WTC11 (cell line): ENCODE measurements at regions not wholly inside any gene's neighbourhood (a gene's known extent, or its start where the extent isn't known, plus 50 kb on each side); places are given as distances from the start of the nearest gene placed in this dataset.

Experiments used
- ATAC-seq: fragments of 200-7000 bp; cut with Tn5 transposase; 2 replicates; pipeline ENCODE4 v1.10.0; 2021; ENCODE audit warnings: mild to moderate bottlenecking, moderate library complexity
- CTCF ChIA-PET: fragments of 300-600 bp; sonication (Branson Sonifier 250); formaldehyde crosslinking; loops from one replicate; lab custom pipeline; 2021; ENCODE audit warnings: antibody characterized with exemption; lab: Charles Lee
- POLR2A ChIA-PET: fragments of 350-600 bp; sonication (Branson Sonifier 250); formaldehyde crosslinking; loops from one replicate; lab custom pipeline; 2021; ENCODE audit warnings: antibody characterized with exemption; lab: Charles Lee
- DNase-seq: peaks from one replicate; pipeline ENCODE4 v3.0.0; 2021; ENCODE audit warnings: low spot score
- H3K27ac Mint-ChIP-seq: 2 replicates; pipeline ENCODE4 v1.8.0; 2021; ENCODE audit warnings: mixed read lengths
- H3K27me3 Mint-ChIP-seq: 2 replicates; pipeline ENCODE4 v1.8.0; 2021; ENCODE audit warnings: low read depth, mild to moderate bottlenecking, moderate library complexity, mixed read lengths
- H3K36me3 Mint-ChIP-seq: 2 replicates; pipeline ENCODE4 v1.8.0; 2021; ENCODE audit warnings: mixed read lengths
- H3K4me1 Mint-ChIP-seq: 2 replicates; pipeline ENCODE4 v1.8.0; 2022; ENCODE audit warnings: mixed read lengths
- H3K4me3 Mint-ChIP-seq: 2 replicates; pipeline ENCODE4 v1.8.0; 2021; ENCODE audit warnings: mild to moderate bottlenecking, moderate library complexity, mixed read lengths
- H3K9me3 Mint-ChIP-seq: 2 replicates; pipeline ENCODE4 v1.8.0; 2021; ENCODE audit warnings: mixed read lengths
- AR ChIP-seq: fragments of 250-450 bp; sonication (Bioruptor Pico); IDR thresholded peaks from 2 replicates; pipeline ENCODE4 v1.9.0; 2021; ENCODE audit warnings: mild to moderate bottlenecking
- E2F1 ChIP-seq: sonication (generic); formaldehyde crosslinking; IDR thresholded peaks from 2 replicates; pipeline ENCODE4 v1.8.0; 2022; ENCODE audit warnings: mild to moderate bottlenecking, missing genetic modification reagents
- GABPB1 ChIP-seq: sonication (generic); formaldehyde crosslinking; IDR thresholded peaks from 2 replicates; pipeline ENCODE4 v1.8.1; 2023; ENCODE audit warnings: mild to moderate bottlenecking, missing genetic modification reagents
- HMGXB4 ChIP-seq: sonication (generic); formaldehyde crosslinking; IDR thresholded peaks from 2 replicates; pipeline ENCODE4 v1.8.1; 2023; ENCODE audit warnings: mild to moderate bottlenecking, moderate library complexity, missing genetic modification reagents
- JUN ChIP-seq: sonication (generic); formaldehyde crosslinking; IDR thresholded peaks from 2 replicates; pipeline ENCODE4 v1.8.0; 2023; ENCODE audit warnings: mild to moderate bottlenecking, missing genetic modification reagents
- KAT7 ChIP-seq: sonication (generic); formaldehyde crosslinking; IDR thresholded peaks from 2 replicates; pipeline ENCODE4 v1.8.1; 2023; ENCODE audit warnings: missing genetic modification reagents, mild to moderate bottlenecking, borderline replicate concordance
- MAX ChIP-seq: sonication (generic); formaldehyde crosslinking; IDR thresholded peaks from 2 replicates; pipeline ENCODE4 v1.8.0; 2022; ENCODE audit warnings: mild to moderate bottlenecking, missing genetic modification reagents
- MYBL2 ChIP-seq: sonication (generic); formaldehyde crosslinking; IDR thresholded peaks from 2 replicates; pipeline ENCODE4 v1.8.1; 2023; ENCODE audit warnings: mild to moderate bottlenecking, moderate library complexity, missing genetic modification reagents
- NFE2L1 ChIP-seq: sonication (generic); formaldehyde crosslinking; IDR thresholded peaks from 2 replicates; pipeline ENCODE4 v1.8.1; 2023; ENCODE audit warnings: missing genetic modification reagents
- NFYB ChIP-seq: sonication (generic); formaldehyde crosslinking; conservative IDR thresholded peaks from 2 replicates; pipeline ENCODE4 v1.8.0; 2022; ENCODE audit warnings: low read depth, missing genetic modification reagents
- NR1H2 ChIP-seq: sonication (generic); formaldehyde crosslinking; IDR thresholded peaks from 2 replicates; pipeline ENCODE4 v1.9.0; 2021; ENCODE audit warnings: mild to moderate bottlenecking, moderate library complexity, missing genetic modification reagents
- PRRX2 ChIP-seq: fragments of 250-450 bp; sonication (Bioruptor Pico); IDR thresholded peaks from 2 replicates; pipeline ENCODE4 v1.8.0; 2021; ENCODE audit warnings: mild to moderate bottlenecking
- RELA ChIP-seq: sonication (generic); formaldehyde crosslinking; IDR thresholded peaks from 2 replicates; pipeline ENCODE4 v1.8.1; 2022; ENCODE audit warnings: missing genetic modification reagents, mild to moderate bottlenecking, borderline replicate concordance
- TEAD4 ChIP-seq: sonication (generic); formaldehyde crosslinking; IDR thresholded peaks from 2 replicates; pipeline ENCODE4 v1.8.0; 2022; ENCODE audit warnings: mild to moderate bottlenecking, missing genetic modification reagents
- USF2 ChIP-seq: sonication (generic); formaldehyde crosslinking; IDR thresholded peaks from 2 replicates; pipeline ENCODE4 v1.8.1; 2023; ENCODE audit warnings: mild to moderate bottlenecking, missing genetic modification reagents, moderate library complexity
- ZBTB43 ChIP-seq: sonication (generic); formaldehyde crosslinking; IDR thresholded peaks from 2 replicates; pipeline ENCODE4 v1.8.1; 2023; ENCODE audit warnings: mild to moderate bottlenecking, missing genetic modification reagents
- ZNF219 ChIP-seq: sonication (generic); formaldehyde crosslinking; IDR thresholded peaks from 2 replicates; pipeline ENCODE4 v1.8.0; 2023; ENCODE audit warnings: missing genetic modification reagents, mild to moderate bottlenecking, borderline replicate concordance
- ZNF423 ChIP-seq: fragments of 250-450 bp; sonication (Bioruptor Pico); IDR thresholded peaks from 2 replicates; pipeline ENCODE4 v2.1.2; 2022; ENCODE audit warnings: mild to moderate bottlenecking, moderate library complexity
- TF ChIP-seq, protein P1 (sequence below): sonication (generic); formaldehyde crosslinking; IDR thresholded peaks from 2 replicates; pipeline ENCODE4 v1.8.1; 2022; ENCODE audit warnings: mild to moderate bottlenecking, moderate library complexity, missing genetic modification reagents
- TF ChIP-seq, protein P2 (sequence below): fragments of 250-450 bp; sonication (Bioruptor Pico); IDR thresholded peaks from 2 replicates; pipeline ENCODE4 v1.9.0; 2021; ENCODE audit warnings: mild to moderate bottlenecking, borderline replicate concordance
- TF ChIP-seq, protein P3 (sequence below): sonication (generic); formaldehyde crosslinking; IDR thresholded peaks from 2 replicates; pipeline ENCODE4 v1.8.1; 2023; ENCODE audit warnings: mild to moderate bottlenecking, missing genetic modification reagents, moderate library complexity

DNA sequence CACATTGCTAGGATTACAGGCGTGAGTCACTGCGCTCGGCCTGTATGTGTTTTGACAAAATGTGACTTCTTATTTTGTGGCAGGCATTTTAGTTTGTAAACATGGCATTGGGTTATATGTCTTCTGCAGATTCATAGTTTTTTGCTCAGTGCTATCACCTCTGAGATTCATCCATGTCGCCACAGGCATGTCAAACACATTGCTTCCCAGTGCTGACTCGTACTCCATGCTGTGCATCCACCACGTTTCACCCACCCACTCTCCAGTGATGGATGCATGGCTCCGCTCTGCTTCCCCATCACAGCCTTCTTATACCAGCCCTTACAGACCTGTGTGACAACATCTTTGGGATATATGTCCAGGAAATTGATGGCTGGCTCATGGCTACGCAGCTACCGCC, 158.8 kb downstream of the GAS1 start:
- ATAC-seq (no peak), DNase-seq (no peak)
- Mint-ChIP-seq H3K27me3 (no peaks in the 10 kb centered on the region; the same call in 1 of the 2 replicates), H3K9me3 (no peaks in the 10 kb centered on the region), H3K4me3 (no peak overlapping the region), H3K4me1 (no peaks in the 10 kb centered on the region), H3K27ac (no peak overlapping the region), H3K36me3 (no peaks in the 10 kb centered on the region)
- ChIA-PET POLR2A (no interaction called here), CTCF (no interaction called here)
- TF ChIP-seq RELA (no peak), NFE2L1 (no peak), NR1H2 (CRISPR knock-in tag) (no peak), NFYB (CRISPR knock-in tag) (no peak), PRRX2 (CRISPR knock-in tag) (no peak), ZNF219 (CRISPR knock-in tag) (no peak), MAX (CRISPR knock-in tag) (no peak), GABPB1 (no peak), E2F1 (CRISPR knock-in tag) (no peak)
- TF ChIP-seq, protein P1, sequence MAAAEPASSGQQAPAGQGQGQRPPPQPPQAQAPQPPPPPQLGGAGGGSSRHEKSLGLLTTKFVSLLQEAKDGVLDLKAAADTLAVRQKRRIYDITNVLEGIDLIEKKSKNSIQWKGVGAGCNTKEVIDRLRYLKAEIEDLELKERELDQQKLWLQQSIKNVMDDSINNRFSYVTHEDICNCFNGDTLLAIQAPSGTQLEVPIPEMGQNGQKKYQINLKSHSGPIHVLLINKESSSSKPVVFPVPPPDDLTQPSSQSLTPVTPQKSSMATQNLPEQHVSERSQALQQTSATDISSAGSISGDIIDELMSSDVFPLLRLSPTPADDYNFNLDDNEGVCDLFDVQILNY (CRISPR knock-in tag) = no peak
- TF ChIP-seq, protein P2, sequence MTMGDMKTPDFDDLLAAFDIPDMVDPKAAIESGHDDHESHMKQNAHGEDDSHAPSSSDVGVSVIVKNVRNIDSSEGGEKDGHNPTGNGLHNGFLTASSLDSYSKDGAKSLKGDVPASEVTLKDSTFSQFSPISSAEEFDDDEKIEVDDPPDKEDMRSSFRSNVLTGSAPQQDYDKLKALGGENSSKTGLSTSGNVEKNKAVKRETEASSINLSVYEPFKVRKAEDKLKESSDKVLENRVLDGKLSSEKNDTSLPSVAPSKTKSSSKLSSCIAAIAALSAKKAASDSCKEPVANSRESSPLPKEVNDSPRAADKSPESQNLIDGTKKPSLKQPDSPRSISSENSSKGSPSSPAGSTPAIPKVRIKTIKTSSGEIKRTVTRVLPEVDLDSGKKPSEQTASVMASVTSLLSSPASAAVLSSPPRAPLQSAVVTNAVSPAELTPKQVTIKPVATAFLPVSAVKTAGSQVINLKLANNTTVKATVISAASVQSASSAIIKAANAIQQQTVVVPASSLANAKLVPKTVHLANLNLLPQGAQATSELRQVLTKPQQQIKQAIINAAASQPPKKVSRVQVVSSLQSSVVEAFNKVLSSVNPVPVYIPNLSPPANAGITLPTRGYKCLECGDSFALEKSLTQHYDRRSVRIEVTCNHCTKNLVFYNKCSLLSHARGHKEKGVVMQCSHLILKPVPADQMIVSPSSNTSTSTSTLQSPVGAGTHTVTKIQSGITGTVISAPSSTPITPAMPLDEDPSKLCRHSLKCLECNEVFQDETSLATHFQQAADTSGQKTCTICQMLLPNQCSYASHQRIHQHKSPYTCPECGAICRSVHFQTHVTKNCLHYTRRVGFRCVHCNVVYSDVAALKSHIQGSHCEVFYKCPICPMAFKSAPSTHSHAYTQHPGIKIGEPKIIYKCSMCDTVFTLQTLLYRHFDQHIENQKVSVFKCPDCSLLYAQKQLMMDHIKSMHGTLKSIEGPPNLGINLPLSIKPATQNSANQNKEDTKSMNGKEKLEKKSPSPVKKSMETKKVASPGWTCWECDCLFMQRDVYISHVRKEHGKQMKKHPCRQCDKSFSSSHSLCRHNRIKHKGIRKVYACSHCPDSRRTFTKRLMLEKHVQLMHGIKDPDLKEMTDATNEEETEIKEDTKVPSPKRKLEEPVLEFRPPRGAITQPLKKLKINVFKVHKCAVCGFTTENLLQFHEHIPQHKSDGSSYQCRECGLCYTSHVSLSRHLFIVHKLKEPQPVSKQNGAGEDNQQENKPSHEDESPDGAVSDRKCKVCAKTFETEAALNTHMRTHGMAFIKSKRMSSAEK (CRISPR knock-in tag) = no peak

DNA sequence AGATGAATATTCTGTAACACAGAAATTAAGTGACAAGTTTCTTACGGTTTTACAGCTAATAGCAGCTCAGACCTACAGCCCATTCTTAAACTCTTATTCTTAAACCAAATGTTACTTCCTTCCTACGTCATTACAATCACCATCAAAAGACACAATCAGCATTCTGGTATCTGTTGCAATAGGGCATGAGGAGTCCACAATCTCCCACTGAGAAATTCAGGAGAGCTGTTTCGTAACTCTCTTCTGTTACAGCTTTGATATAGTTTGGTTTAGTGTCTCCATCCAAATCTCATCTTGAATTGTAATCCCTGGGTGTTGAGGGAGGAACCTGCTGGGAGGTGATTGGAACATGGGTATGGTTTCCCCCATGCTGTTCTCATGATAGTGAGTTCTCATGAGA, 163.4 kb downstream of the GAS1 start:
- CTCF ChIA-PET = interaction anchor here (0.6 to 1.9 kb wide), 2 partner anchors 146 to 371 kb away, joined by 4 to 5 read pairs; no protein-coding TSS in a partner anchor
- DNase-seq = no peak
- Mint-ChIP-seq H3K27me3 (no peaks in the 10 kb centered on the region; the same call in 1 of the 2 replicates), H3K4me1 (no peaks in the 10 kb centered on the region), H3K9me3 (no peaks in the 10 kb centered on the region), H3K27ac (no peak overlapping the region), H3K36me3 (no peaks in the 10 kb centered on the region), H3K4me3 (no peak overlapping the region)
- POLR2A ChIA-PET = no interaction called here
- no peak for ATAC-seq
- TF ChIP-seq USF2 (CRISPR knock-in tag) (no peak), JUN (CRISPR knock-in tag) (no peak), KAT7 (CRISPR knock-in tag) (no peak), HMGXB4 (CRISPR knock-in tag) (no peak), MYBL2 (no peak), ZBTB43 (no peak), TEAD4 (CRISPR knock-in tag) (no peak), AR (no peak), ZNF423 (CRISPR knock-in tag) (no peak)
- TF ChIP-seq, protein P1 (CRISPR knock-in tag) = no peak
- TF ChIP-seq, protein P3, sequence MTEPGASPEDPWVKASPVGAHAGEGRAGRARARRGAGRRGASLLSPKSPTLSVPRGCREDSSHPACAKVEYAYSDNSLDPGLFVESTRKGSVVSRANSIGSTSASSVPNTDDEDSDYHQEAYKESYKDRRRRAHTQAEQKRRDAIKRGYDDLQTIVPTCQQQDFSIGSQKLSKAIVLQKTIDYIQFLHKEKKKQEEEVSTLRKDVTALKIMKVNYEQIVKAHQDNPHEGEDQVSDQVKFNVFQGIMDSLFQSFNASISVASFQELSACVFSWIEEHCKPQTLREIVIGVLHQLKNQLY (CRISPR knock-in tag) = no peak
